ENCODE measurements at regions not wholly inside any gene's neighbourhood (a gene's known extent, or its start where the extent isn't known, plus 50 kb on each side); places are given as distances from the start of the nearest gene placed in this dataset.
"Not testable (repeated sequence)": the region's sequence is repeated elsewhere in the genome, so short reads cannot be mapped to it uniquely, and the experiment has no call there.

DNA sequence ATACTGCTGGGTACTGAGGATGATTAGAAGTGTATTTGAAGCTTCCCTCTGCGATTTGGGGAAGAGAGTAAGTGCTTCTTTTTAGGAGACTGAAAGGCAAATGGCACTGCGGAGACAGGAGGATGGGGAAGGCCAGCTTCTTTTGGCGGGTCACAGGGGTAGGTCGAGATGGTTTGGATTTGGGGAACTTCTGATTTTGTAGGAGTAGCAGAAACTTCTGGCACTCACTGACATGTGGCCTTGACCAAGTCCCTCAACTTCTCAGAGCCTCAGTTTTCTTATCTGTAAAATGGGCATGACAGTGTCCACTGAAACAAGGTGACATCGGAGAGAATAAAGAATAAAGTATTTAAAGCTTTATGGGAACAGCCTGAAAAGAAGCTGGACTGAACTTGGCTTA is 59.8 kb upstream of the WDR11 start:
- H3K4me3 ChIP-seq, result no peak overlapping the region
- DNase-seq, result no peak
- no peaks in the 10 kb centered on the region for H3K4me1 ChIP-seq (ENCODE audit: low read depth)
- intact Hi-C loops (cut with DNase I, micrococcal nuclease), result no loop called here
- H3K36me3 ChIP-seq (ENCODE audit: low read depth), result no peaks in the 10 kb centered on the region
- TF ChIP-seq, protein P1, sequence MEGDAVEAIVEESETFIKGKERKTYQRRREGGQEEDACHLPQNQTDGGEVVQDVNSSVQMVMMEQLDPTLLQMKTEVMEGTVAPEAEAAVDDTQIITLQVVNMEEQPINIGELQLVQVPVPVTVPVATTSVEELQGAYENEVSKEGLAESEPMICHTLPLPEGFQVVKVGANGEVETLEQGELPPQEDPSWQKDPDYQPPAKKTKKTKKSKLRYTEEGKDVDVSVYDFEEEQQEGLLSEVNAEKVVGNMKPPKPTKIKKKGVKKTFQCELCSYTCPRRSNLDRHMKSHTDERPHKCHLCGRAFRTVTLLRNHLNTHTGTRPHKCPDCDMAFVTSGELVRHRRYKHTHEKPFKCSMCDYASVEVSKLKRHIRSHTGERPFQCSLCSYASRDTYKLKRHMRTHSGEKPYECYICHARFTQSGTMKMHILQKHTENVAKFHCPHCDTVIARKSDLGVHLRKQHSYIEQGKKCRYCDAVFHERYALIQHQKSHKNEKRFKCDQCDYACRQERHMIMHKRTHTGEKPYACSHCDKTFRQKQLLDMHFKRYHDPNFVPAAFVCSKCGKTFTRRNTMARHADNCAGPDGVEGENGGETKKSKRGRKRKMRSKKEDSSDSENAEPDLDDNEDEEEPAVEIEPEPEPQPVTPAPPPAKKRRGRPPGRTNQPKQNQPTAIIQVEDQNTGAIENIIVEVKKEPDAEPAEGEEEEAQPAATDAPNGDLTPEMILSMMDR (IDR thresholded peaks at IDR 0.05), result no peak
- ATAC-seq, result no peak
- no peaks in the 10 kb centered on the region for H3K9me3 ChIP-seq

DNA sequence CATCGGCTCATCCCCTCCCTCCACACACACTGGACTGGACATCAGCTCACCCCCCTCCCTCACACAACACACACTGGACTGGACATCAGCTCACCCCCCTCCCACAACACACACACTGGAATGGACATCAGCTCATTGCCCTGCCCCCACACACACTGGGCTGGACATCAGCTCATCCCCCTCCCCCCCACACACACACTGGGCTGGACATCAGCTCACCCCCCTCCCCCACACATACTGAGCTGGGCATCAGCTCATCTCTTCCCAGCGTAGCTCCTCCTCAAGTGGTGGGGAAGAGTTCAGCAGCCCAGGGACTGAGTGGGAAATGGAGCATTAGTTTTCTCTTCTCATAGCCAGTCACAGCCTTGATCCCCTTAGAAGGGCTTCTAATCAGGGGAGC is 58.1 kb upstream of the WDR11 start:
- Histone ChIP-seq H3K4me1 (ENCODE audit: low read depth) (no peaks in the 10 kb centered on the region), H3K36me3 (ENCODE audit: low read depth) (no peaks in the 10 kb centered on the region), H3K9me3 (no peaks in the 10 kb centered on the region), H3K4me3 (no peak overlapping the region)
- no peak for ATAC-seq
- no peak for DNase-seq
- TF ChIP-seq, protein P1 (IDR thresholded peaks at IDR 0.05), result no peak
- intact Hi-C loops (cut with DNase I, micrococcal nuclease), result no loop called here

DNA sequence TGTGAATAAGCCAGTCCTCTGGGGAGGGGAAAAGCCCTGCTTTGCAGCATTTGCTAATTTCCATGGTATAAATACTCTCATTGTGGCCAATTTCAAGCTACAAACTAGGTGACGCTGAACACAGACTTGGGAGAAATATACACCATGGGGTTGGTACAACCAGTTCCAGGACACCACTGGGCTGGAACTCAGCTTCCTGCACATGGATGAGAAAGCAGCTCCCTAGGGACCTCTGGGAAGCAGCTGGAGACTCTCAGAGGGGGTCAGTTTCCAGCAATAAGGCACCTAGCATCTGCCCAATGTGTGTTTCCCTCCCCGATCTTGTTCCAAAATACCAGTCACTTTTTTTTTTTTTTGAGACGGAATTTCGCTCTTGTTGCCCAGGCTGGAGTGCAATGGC is 56.8 kb upstream of the WDR11 start:
- Histone ChIP-seq H3K4me3 (no peak overlapping the region), H3K9me3 (no peaks in the 10 kb centered on the region), H3K36me3 (ENCODE audit: low read depth) (no peaks in the 10 kb centered on the region), H3K4me1 (ENCODE audit: low read depth) (no peaks in the 10 kb centered on the region)
- no peak for DNase-seq
- no peak for ATAC-seq
- TF ChIP-seq, protein P1 (IDR thresholded peaks at IDR 0.05), result no peak
- intact Hi-C loops (cut with DNase I, micrococcal nuclease), result no loop called here

DNA sequence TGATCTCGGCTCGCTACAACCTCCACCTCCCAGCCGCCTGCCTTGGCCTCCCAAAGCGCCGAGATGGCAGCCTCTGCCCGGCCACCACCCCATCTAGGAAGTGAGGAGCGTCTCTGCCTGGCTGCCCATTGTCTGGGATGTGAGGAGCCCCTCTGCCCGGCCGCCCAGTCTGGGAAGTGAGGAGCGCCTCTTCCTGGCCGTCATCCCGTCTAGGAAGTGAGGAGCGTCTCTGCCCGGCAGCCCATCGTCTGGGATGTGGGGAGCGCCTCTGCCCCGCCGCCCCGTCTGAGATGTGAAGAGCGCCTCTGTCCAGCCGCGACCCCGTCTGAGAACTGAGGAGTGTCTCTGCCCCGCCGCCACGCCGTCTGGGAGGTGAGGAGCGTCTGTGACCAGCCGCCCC is 52.9 kb upstream of the WDR11 start:
- not testable (repeated sequence) for DNase-seq, ATAC-seq

DNA sequence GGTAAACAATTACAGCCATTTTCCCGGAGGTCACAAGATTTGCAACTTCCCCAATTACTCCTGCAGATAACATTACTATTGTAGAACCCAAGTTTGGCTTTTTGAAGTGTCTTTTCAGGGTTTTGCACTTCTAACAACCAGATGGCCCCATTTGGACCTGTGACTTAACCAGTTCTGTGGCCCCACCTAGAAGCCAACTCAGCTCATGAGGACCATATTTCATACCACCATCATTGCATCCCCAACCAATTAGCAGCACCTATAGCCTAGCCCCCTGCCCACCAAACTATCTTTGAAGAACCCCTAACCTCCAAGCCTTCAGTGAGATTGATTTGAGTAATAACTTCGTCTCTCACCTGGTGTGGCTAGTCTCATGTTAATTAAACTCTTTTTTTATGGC is 51.3 kb upstream of the WDR11 start:
- ATAC-seq, result no peak
- H3K4me1 ChIP-seq (ENCODE audit: low read depth), result no peaks in the 10 kb centered on the region

More for the DNA sequence above, 52.9 kb upstream of the WDR11 start:
- H3K36me3 ChIP-seq (ENCODE audit: low read depth); intact Hi-C loops (cut with DNase I, micrococcal nuclease); H3K4me3 ChIP-seq; H3K4me1 ChIP-seq (ENCODE audit: low read depth); H3K9me3 ChIP-seq: not testable (repeated sequence)

DNA sequence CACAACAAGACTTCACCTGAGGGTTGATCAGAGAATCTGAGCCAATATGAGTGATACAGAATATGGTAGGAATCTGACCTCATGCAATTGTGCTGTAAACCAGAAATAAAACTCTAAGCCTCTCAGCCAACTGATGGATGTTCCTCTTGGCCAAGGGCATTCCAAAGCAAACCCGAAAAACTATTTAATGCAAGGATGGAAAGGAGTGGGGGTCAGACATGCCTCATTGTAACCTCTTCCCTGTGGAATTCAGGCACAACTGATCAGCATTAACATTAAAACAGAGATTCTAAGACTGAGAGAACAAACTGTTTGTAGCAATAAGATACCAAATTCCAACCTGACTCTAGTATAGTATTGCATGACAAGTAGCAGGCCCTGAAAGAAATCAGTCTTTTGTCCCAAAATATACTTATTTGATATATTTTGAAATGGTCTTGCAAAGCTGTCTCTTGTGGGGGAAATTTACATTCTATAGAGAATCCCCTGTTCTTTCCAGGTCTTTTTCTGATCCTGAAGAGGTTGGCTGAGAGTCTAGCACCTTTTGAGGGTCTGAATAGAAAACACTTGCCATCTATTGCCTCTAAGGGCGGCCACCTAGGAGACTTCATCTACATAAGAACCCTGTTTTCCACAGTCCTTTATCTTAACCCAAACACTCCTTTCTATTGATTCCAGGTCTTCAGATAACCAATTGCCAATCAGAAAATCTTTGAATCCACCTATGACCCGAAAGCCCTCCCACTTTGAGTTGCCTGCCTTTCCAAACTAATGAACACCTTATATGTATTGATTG is 50.4 kb upstream of the WDR11 start:
- Histone ChIP-seq H3K4me1 (ENCODE audit: low read depth) (no peaks in the 10 kb centered on the region), H3K36me3 (ENCODE audit: low read depth) (no peaks in the 10 kb centered on the region), H3K9me3 (no peaks in the 10 kb centered on the region), H3K4me3 (no peak overlapping the region)
- intact Hi-C loops (cut with DNase I, micrococcal nuclease), result no loop called here
- TF ChIP-seq, protein P1 (IDR thresholded peaks at IDR 0.05), result no peak
- no peak for DNase-seq
- ATAC-seq, result no peak

More for the DNA sequence above, 51.3 kb upstream of the WDR11 start:
- DNase-seq, result no peak
- intact Hi-C loops (cut with DNase I, micrococcal nuclease), result no loop called here
- Histone ChIP-seq H3K4me3 (no peak overlapping the region), H3K9me3 (no peaks in the 10 kb centered on the region), H3K36me3 (ENCODE audit: low read depth) (no peaks in the 10 kb centered on the region)
- TF ChIP-seq, protein P1 (IDR thresholded peaks at IDR 0.05), result no peak

Measured in mucosa of descending colon (tissue), 3 donors.